NCI-H1694 treated with DMSO at 0.1 percent for 48 hours (cell line): ENCODE measurements at regions not wholly inside any gene's neighbourhood (a gene's known extent, or its start where the extent isn't known, plus 50 kb on each side); places are given as distances from the start of the nearest gene placed in this dataset.
"Not testable (repeated sequence)": the region's sequence is repeated elsewhere in the genome, so short reads cannot be mapped to it uniquely, and the experiment has no call there.

Experiments
- DNase-seq: peaks from one replicate; lab custom pipeline; 2025; lab: John Stamatoyannopoulos, UW

GRCh38 chr5:121006217-121006616 lies 542.1 kb downstream of the PRR16 start:
- no peak for DNase-seq

DNA sequence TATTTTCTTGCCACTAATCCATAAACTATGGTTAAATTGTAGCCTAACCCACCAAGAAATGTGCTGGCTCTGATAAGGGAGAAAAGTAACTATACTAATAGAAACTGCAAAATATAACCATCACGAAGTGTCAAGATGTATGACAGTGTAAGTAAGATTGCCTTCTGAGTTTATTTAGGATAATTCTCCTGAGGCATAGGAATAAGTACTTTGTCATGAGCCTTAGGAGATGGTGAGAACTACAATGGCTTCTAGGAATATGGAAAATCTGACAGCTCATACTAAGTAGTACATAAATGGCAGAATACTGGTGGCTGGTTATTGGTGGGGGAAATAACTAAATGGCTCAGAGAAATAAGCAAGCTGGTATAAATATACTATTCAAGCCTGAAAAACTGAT lies 543.9 kb downstream of the PRR16 start:
- no peak for DNase-seq

DNA sequence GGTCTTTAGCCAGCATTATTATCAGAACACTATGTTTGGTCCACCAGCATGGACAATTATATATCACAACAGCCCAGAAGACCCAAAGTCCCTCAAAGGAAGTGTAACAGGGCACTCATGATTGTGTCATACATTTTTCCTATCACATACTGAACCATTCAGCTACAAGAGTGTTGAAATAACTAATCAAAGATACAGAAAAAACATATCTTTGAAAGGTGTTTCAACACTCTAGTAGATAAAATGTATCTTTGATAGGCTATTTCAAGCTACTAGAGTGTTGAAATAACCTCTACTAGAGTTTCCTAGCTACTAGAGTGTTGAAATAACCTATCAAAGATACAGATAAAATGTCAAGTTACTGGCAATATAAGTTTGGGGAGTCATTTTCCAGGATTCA lies 545.0 kb downstream of the PRR16 start:
- no peak for DNase-seq

DNA sequence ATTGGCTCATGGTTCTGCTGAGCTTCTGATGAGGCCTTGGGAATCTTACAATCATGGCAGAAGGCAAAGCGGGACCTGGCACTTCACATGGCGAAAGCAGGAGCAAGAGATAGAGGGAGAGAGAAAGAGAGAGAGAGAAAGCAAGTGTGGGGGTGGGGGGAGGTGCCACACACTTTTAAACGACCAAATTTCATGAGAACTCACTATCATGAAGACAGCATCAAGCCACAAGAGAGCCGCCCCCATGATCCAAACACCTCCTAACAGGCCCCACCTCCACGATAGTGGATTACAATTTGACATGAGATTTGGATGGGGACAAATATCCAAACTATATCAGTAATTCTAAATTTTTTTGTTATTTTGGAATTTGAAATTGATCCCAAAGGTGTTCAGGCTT lies 553.9 kb downstream of the PRR16 start:
- no peak for DNase-seq

- DNase-seq, result no peak
Measured at GRCh38 chr5:121019106-121019505, 555.0 kb downstream of the PRR16 start.

GRCh38 chr5:121019734-121020133 lies 555.6 kb downstream of the PRR16 start:
- DNase-seq, result no peak

DNA sequence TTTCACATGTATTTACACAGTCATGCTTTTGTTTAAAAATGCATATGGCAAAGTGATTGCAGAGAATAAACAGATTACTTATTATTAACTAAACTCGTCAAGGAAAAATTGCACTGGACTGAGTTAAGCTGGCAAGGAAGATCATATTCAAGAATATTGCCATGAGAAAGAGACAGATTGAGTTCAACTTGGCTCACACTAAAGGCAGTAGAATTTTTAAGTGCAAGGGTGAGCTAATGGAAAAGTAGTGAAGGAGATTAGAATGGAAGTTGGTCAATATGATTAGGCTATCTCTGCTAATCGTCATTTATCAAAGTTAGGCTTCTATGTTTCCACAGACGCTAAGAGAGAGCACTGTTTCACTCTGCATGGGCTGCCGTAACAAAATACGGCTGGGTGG lies 557.6 kb downstream of the PRR16 start:
- DNase-seq, result no peak

- no peak for DNase-seq
Measured at GRCh38 chr5:121024416-121025311, 560.6 kb downstream of the PRR16 start.

- DNase-seq, result no peak
Measured at GRCh38 chr5:121025671-121026070, 561.6 kb downstream of the PRR16 start.

- no peak for DNase-seq
Measured at GRCh38 chr5:121027636-121028035, 563.5 kb downstream of the PRR16 start.

GRCh38 chr5:121029536-121030245 lies 565.6 kb downstream of the PRR16 start:
- DNase-seq, result no peak

DNA sequence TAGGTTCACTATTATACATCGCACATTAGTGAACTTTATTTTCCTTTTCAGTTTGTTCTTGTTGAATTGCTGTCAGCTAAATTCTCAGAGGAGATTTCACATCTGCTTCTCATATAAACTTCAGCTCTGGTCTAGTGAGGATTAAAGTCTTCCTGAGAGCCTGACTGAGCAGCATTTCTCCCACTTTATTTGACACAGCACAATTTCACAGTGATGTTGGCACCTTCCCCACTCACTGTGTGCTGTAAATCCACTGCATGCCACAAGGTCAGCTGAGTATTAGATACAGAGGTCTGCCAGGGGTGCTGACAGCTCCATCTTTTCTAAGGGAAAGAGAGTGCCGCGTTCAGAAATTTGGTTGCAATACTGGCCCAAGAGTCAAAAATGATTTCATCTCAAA lies 567.4 kb downstream of the PRR16 start:
- no peak for DNase-seq

DNA sequence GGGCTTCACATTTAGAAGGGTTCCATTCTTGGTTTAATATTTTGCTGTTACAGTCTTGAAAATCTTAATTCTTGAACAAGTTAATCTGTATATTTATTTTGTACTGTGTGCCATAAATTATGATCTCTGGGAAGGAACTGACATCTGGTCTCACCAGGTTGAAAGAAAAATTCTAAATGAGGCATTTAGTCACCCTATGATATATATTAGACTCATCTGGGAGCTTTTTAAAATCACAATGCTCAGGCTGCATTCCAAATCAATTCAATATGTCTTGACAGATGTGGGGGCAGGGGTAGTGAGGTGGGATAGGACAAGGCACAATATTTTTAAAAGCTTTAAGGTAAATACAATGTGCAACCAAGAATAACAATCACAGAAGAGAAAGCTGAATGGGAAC lies 569.2 kb downstream of the PRR16 start:
- no peak for DNase-seq

GRCh38 chr5:121038438-121038837 lies 574.3 kb downstream of the PRR16 start:
- no peak for DNase-seq

GRCh38 chr5:121049971-121050370 lies 585.9 kb downstream of the PRR16 start:
- no peak for DNase-seq

DNA sequence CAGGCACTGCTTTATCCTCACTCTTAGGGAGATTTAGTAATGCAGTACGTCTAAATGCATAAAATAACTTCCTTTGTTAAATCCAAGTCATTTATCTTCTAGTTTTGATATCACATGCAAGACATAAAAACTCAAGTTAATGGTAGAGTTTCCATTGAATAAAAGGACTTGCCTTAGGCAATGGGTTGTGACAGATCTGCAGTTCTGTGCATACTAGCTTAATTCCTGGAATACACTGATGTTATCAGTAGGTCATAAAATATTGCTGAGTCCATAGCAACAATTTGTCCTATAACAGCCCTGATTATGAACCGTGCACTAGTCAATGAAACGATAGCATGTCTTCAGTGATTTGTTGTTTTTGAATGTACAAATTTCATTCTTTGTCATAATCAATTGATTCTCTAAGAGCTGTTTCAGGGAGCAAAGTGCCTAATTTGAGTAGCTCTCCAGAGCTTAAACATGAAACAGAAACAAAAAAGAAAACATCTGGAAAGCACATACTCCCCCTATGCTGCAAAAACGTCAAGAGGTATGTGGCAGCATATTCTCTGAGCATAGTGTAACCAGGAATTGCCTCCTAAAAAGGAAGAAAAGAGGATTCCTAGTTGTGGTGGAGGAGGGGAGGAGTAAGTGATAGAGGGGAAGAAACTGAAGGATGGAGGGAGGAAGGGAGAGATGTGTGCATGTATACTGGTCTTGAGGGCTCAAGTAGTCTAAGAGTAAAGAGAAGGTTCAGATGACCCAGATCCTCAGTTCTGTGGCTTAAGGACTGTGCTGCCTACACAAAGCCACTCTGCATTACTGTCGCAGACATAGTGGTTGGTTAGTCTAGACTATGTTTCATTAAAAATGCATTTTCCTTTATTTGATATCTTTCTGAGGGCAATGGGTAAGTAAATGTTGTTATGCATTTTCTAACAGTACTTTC lies 589.2 kb downstream of the PRR16 start:
- DNase-seq, result no peak

GRCh38 chr5:121055586-121055985 lies 591.5 kb downstream of the PRR16 start:
- DNase-seq, result no peak

- not testable (repeated sequence) for DNase-seq
Measured at GRCh38 chr5:121064241-121064640, 600.1 kb downstream of the PRR16 start.

- DNase-seq, result no peak
Measured at GRCh38 chr5:121086671-121087070, 622.6 kb downstream of the PRR16 start.

DNA sequence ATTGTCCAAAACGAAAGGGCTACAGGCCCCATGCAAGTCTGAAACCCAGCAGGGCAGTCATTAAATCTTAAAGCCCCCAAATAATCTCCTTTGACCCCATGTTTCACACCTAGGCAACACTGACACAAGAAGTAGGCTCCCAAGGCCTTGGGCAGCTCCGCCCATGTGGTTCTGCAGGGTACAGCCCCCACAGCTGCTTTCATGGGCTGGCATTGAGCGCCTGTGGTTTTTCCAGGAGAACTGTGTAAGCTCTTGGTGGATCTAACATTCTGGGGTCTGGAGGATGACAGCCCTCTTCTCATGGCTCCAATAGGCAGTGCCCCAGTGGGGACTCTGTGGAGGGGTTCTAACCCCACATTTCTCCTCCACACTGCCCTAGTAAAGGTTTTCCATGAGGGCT lies 623.5 kb downstream of the PRR16 start:
- no peak for DNase-seq

- DNase-seq, result no peak
Measured at GRCh38 chr5:121088341-121088740, 624.2 kb downstream of the PRR16 start.

DNA sequence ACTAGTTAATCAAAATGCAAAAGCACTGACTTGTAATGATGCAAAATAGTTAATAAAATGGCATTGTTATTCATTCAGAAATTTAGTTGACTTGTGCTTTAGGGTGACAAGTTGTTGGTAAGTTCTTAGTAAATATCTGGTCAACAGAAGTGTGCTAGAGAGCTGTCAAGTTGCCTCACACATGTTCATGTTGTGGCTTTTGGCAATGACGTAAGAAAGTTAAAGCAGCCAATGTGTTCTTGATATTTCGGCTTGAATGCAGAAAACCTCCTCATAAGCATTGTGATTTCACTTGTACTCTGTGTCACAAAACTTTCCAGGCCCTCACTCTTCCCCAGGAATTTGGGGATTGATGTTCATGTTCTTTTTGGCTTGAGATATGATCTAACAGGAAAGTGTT lies 626.7 kb downstream of the PRR16 start:
- no peak for DNase-seq
